Esophagus muscularis mucosa (tissue), 3 donors: ENCODE measurements at regions not wholly inside any gene's neighbourhood (a gene's known extent, or its start where the extent isn't known, plus 50 kb on each side); places are given as distances from the start of the nearest gene placed in this dataset.

Experiments used
- CTCF ChIP-seq, 3 experiments: fragments of 200-600 bp in 2 of 3; fragments of 450-650 bp in 1 of 3; sonication (generic) in 2 of 3; IDR thresholded peaks; one replicate each; pipeline ENCODE4 v1.5.1; 2017 to 2019; ENCODE audit warnings: antibody characterized with exemption in 3 of 3, mild to moderate bottlenecking in 2 of 3, moderate library complexity in 1 of 3
- POLR2A ChIP-seq: fragments of 450-650 bp; IDR thresholded peaks from one replicate; pipeline ENCODE4 v1.6.1; 2017; ENCODE audit warnings: antibody characterized with exemption, moderate library complexity, mild to moderate bottlenecking, low read depth
- POLR2AphosphoS5 ChIP-seq, 2 donors: sonication (generic); formaldehyde crosslinking; IDR thresholded peaks; one replicate each; pipeline ENCODE4 v1.6.1; 2017; ENCODE audit warnings: antibody characterized with exemption in 2 of 2

GRCh38 chr11:28472904-28473303 is 364.7 kb downstream of the METTL15 start:
- no peak for TF ChIP-seq POLR2AphosphoS5 (IDR thresholded peaks at IDR 0.05)
- no peak for TF ChIP-seq CTCF (IDR thresholded peaks at IDR 0.05)
- TF ChIP-seq POLR2A: no peak
